BLaER1 (cell line): ENCODE measurements at regions not wholly inside any gene's neighbourhood (a gene's known extent, or its start where the extent isn't known, plus 50 kb on each side); places are given as distances from the start of the nearest gene placed in this dataset.
"Not testable (repeated sequence)": the region's sequence is repeated elsewhere in the genome, so short reads cannot be mapped to it uniquely, and the experiment has no call there.

Experiments
- H3K27ac ChIP-seq: shearing (Covaris generic); formaldehyde crosslinking; 2 replicates; pipeline ENCODE4 v1.8.1; 2022
- H3K27me3 ChIP-seq: shearing (Covaris generic); formaldehyde crosslinking; 2 replicates; pipeline ENCODE4 v1.8.1; 2022
- H3K36me3 ChIP-seq: shearing (Covaris generic); formaldehyde crosslinking; 2 replicates; pipeline ENCODE4 v1.8.1; 2022
- H3K4me1 ChIP-seq: shearing (Covaris generic); formaldehyde crosslinking; 2 replicates; pipeline ENCODE4 v1.8.1; 2022
- H3K4me2 ChIP-seq: shearing (Covaris generic); formaldehyde crosslinking; 2 replicates; pipeline ENCODE4 v1.8.1; 2022
- H3K4me3 ChIP-seq: shearing (Covaris generic); formaldehyde crosslinking; 2 replicates; pipeline ENCODE4 v1.8.1; 2022
- H3K9ac ChIP-seq: shearing (Covaris generic); formaldehyde crosslinking; 2 replicates; pipeline ENCODE4 v1.8.1; 2022
- H3K9me3 ChIP-seq: shearing (Covaris generic); formaldehyde crosslinking; 2 replicates; pipeline ENCODE4 v1.8.1; 2022
- H4K20me1 ChIP-seq: shearing (Covaris generic); formaldehyde crosslinking; 2 replicates; pipeline ENCODE4 v1.8.1; 2022
- Cebpa-rat ChIP-seq: shearing (Covaris generic); IDR thresholded peaks from 2 replicates; pipeline ENCODE4 v1.8.1; 2022

GRCh38 chr7:120055300-120055699, 217.7 kb upstream of the KCND2 start:
- no peak for TF ChIP-seq Cebpa-rat
- Histone ChIP-seq H3K27me3 (no peaks in the 10 kb centered on the region), H3K4me2 (no peak overlapping the region)

GRCh38 chr7:120056227-120056626, 216.7 kb upstream of the KCND2 start:
- Histone ChIP-seq H3K27me3 (no peaks in the 10 kb centered on the region), H4K20me1 (no peaks in the 10 kb centered on the region), H3K4me2 (no peak overlapping the region), H3K4me1 (peaks cover 7% of the 10 kb centered on the region), H3K9ac (no peak overlapping the region), H3K4me3 (no peak overlapping the region), H3K9me3 (no peaks in the 10 kb centered on the region), H3K36me3 (no peaks in the 10 kb centered on the region), H3K27ac (no peak overlapping the region)
- no peak for TF ChIP-seq Cebpa-rat

More at GRCh38 chr7:120055300-120055699, 217.7 kb upstream of the KCND2 start:
- no peak overlapping the region for H3K9ac ChIP-seq
- H3K9me3 ChIP-seq: no peaks in the 10 kb centered on the region
- H3K4me3 ChIP-seq: no peak overlapping the region
- peaks cover 8% of the 10 kb centered on the region for H3K4me1 ChIP-seq
- no peak overlapping the region for H3K27ac ChIP-seq
- no peaks in the 10 kb centered on the region for H3K36me3 ChIP-seq
- H4K20me1 ChIP-seq: no peaks in the 10 kb centered on the region

GRCh38 chr7:120059641-120060040, 213.3 kb upstream of the KCND2 start:
- no peaks in the 10 kb centered on the region for H3K27me3 ChIP-seq
- no peak overlapping the region for H3K27ac ChIP-seq
- no peaks in the 10 kb centered on the region for H4K20me1 ChIP-seq
- no peak overlapping the region for H3K9ac ChIP-seq
- no peak overlapping the region for H3K4me2 ChIP-seq
- H3K4me1 ChIP-seq: no peaks in the 10 kb centered on the region
- TF ChIP-seq Cebpa-rat: no peak
- no peak overlapping the region for H3K4me3 ChIP-seq
- H3K36me3 ChIP-seq: no peaks in the 10 kb centered on the region
- no peaks in the 10 kb centered on the region for H3K9me3 ChIP-seq

- Histone ChIP-seq H3K4me3 (no peak overlapping the region), H3K4me1 (no peaks in the 10 kb centered on the region), H4K20me1 (no peaks in the 10 kb centered on the region), H3K9me3 (no peaks in the 10 kb centered on the region), H3K36me3 (no peaks in the 10 kb centered on the region), H3K4me2 (no peak overlapping the region), H3K27me3 (no peaks in the 10 kb centered on the region), H3K9ac (no peak overlapping the region), H3K27ac (no peak overlapping the region)
- TF ChIP-seq Cebpa-rat: no peak
Observed at GRCh38 chr7:120060281-120060680, 212.7 kb upstream of the KCND2 start.

GRCh38 chr7:120060875-120061274, 212.1 kb upstream of the KCND2 start:
- Histone ChIP-seq H3K36me3 (no peaks in the 10 kb centered on the region), H3K4me1 (no peaks in the 10 kb centered on the region), H3K9me3 (no peaks in the 10 kb centered on the region), H3K27me3 (no peaks in the 10 kb centered on the region), H4K20me1 (no peaks in the 10 kb centered on the region), H3K27ac (no peak overlapping the region), H3K9ac (no peak overlapping the region), H3K4me3 (no peak overlapping the region), H3K4me2 (no peak overlapping the region)
- no peak for TF ChIP-seq Cebpa-rat

- H3K4me2 ChIP-seq: no peak overlapping the region
- no peak overlapping the region for H3K27ac ChIP-seq
- H3K36me3 ChIP-seq: no peaks in the 10 kb centered on the region
- H3K27me3 ChIP-seq: no peaks in the 10 kb centered on the region
- H3K9me3 ChIP-seq: peaks cover 29% of the 10 kb centered on the region
- no peak for TF ChIP-seq Cebpa-rat
- no peak overlapping the region for H3K9ac ChIP-seq
- H4K20me1 ChIP-seq: no peaks in the 10 kb centered on the region
- H3K4me1 ChIP-seq: no peaks in the 10 kb centered on the region
- H3K4me3 ChIP-seq: no peak overlapping the region
Observed at GRCh38 chr7:120064565-120064964, 208.4 kb upstream of the KCND2 start.

- H3K27me3 ChIP-seq, H3K36me3 ChIP-seq: not testable (repeated sequence)
Observed at GRCh38 chr7:120066898-120067297, 206.1 kb upstream of the KCND2 start.

GRCh38 chr7:120070201-120070600, 202.8 kb upstream of the KCND2 start:
- H3K9ac ChIP-seq: no peak overlapping the region
- no peaks in the 10 kb centered on the region for H4K20me1 ChIP-seq
- no peaks in the 10 kb centered on the region for H3K27me3 ChIP-seq
- no peak overlapping the region for H3K27ac ChIP-seq
- no peaks in the 10 kb centered on the region for H3K4me1 ChIP-seq
- H3K4me3 ChIP-seq: no peak overlapping the region
- peaks cover 29% of the 10 kb centered on the region for H3K9me3 ChIP-seq
- no peaks in the 10 kb centered on the region for H3K36me3 ChIP-seq
- H3K4me2 ChIP-seq: no peak overlapping the region
- TF ChIP-seq Cebpa-rat: no peak

More at GRCh38 chr7:120066898-120067297, 206.1 kb upstream of the KCND2 start:
- not testable (repeated sequence) for H3K9ac ChIP-seq, H3K4me1 ChIP-seq, H4K20me1 ChIP-seq, H3K4me2 ChIP-seq, H3K27ac ChIP-seq, H3K4me3 ChIP-seq
- H3K9me3 ChIP-seq: peaks cover 29% of the 10 kb centered on the region

GRCh38 chr7:120077777-120078176, 195.2 kb upstream of the KCND2 start:
- H3K4me2 ChIP-seq: no peak overlapping the region
- H3K9me3 ChIP-seq: no peaks in the 10 kb centered on the region
- H4K20me1 ChIP-seq: no peaks in the 10 kb centered on the region
- H3K4me3 ChIP-seq: no peak overlapping the region
- no peak for TF ChIP-seq Cebpa-rat
- no peaks in the 10 kb centered on the region for H3K27me3 ChIP-seq
- H3K36me3 ChIP-seq: no peaks in the 10 kb centered on the region
- no peak overlapping the region for H3K9ac ChIP-seq
- H3K4me1 ChIP-seq: no peaks in the 10 kb centered on the region
- no peak overlapping the region for H3K27ac ChIP-seq

GRCh38 chr7:120079022-120079421, 194.0 kb upstream of the KCND2 start:
- Histone ChIP-seq H3K36me3 (no peaks in the 10 kb centered on the region), H3K4me2 (no peak overlapping the region), H3K4me3 (no peak overlapping the region), H3K27me3 (no peaks in the 10 kb centered on the region), H3K9me3 (no peaks in the 10 kb centered on the region), H3K27ac (no peak overlapping the region), H4K20me1 (no peaks in the 10 kb centered on the region), H3K9ac (no peak overlapping the region), H3K4me1 (no peaks in the 10 kb centered on the region)
- no peak for TF ChIP-seq Cebpa-rat

GRCh38 chr7:120079704-120080103, 193.3 kb upstream of the KCND2 start:
- no peak for TF ChIP-seq Cebpa-rat
- H3K4me2 ChIP-seq: no peak overlapping the region
- H3K9ac ChIP-seq: no peak overlapping the region
- no peaks in the 10 kb centered on the region for H3K27me3 ChIP-seq
- no peak overlapping the region for H3K4me3 ChIP-seq
- H4K20me1 ChIP-seq: no peaks in the 10 kb centered on the region
- H3K9me3 ChIP-seq: no peaks in the 10 kb centered on the region
- H3K27ac ChIP-seq: no peak overlapping the region
- no peaks in the 10 kb centered on the region for H3K4me1 ChIP-seq
- no peaks in the 10 kb centered on the region for H3K36me3 ChIP-seq

GRCh38 chr7:120086468-120086867, 186.5 kb upstream of the KCND2 start:
- H4K20me1 ChIP-seq, H3K36me3 ChIP-seq, H3K27ac ChIP-seq, H3K27me3 ChIP-seq, H3K4me2 ChIP-seq, H3K9me3 ChIP-seq, H3K4me3 ChIP-seq, H3K9ac ChIP-seq, H3K4me1 ChIP-seq: not testable (repeated sequence)
